Suprapubic skin (tissue), 4 donors: ENCODE measurements at regions not wholly inside any gene's neighbourhood (a gene's known extent, or its start where the extent isn't known, plus 50 kb on each side); places are given as distances from the start of the nearest gene placed in this dataset.
"Not testable (repeated sequence)": the region's sequence is repeated elsewhere in the genome, so short reads cannot be mapped to it uniquely, and the experiment has no call there.

Experiments used
- DNase-seq, 2 donors: peaks; one replicate each; pipeline ENCODE4 v3.0.0-alpha.2; 2019; ENCODE audit warnings: low spot score in 2 of 2
- H3K27ac ChIP-seq: fragments of 200-600 bp; sonication (generic); one replicate; pipeline ENCODE4 v1.5.1; 2019
- H3K27me3 ChIP-seq: fragments of 200-600 bp; sonication (generic); one replicate; pipeline ENCODE4 v1.5.1; 2019
- H3K36me3 ChIP-seq: fragments of 200-600 bp; sonication (generic); one replicate; pipeline ENCODE4 v1.5.1; 2019
- H3K4me1 ChIP-seq: fragments of 200-600 bp; sonication (generic); one replicate; pipeline ENCODE4 v1.5.1; 2019
- H3K4me3 ChIP-seq: fragments of 200-600 bp; sonication (generic); one replicate; pipeline ENCODE4 v1.5.1; 2019; ENCODE audit warnings: mild to moderate bottlenecking
- H3K9me3 ChIP-seq: fragments of 200-600 bp; sonication (generic); one replicate; pipeline ENCODE4 v1.5.1; 2019
- WGBS: methylation state at CpG from one replicate; pipeline ENCODE4 v1.1.5; 2018; 5-methylcytosine and 5-hydroxymethylcytosine counted together

GRCh38 chr5:70778240-70778639 lies 122.2 kb upstream of the SERF1A start:
- H3K36me3 ChIP-seq, H3K27ac ChIP-seq, H3K27me3 ChIP-seq, H3K4me1 ChIP-seq, H3K4me3 ChIP-seq, H3K9me3 ChIP-seq: not testable (repeated sequence)
- peak in 1 of 2 donors; percentile 33 for DNase-seq
- 100% methylated on average over 4 of the region's 9 CpGs for WGBS
